ELF-1 (cell line): ENCODE measurements at regions not wholly inside any gene's neighbourhood (a gene's known extent, or its start where the extent isn't known, plus 50 kb on each side); places are given as distances from the start of the nearest gene placed in this dataset.
"Not testable (repeated sequence)": the region's sequence is repeated elsewhere in the genome, so short reads cannot be mapped to it uniquely, and the experiment has no call there.

Source experiments
- DNase-seq: peaks from one replicate; pipeline ENCODE4 v3.0.0-alpha.2; 2016; ENCODE audit warnings: low read depth, low spot score

- not testable (repeated sequence) for DNase-seq
Measured at GRCh38 chr10:50688183-50688582, 51.6 kb upstream of the ASAH2B start.

GRCh38 chr10:50684365-50684764 is 55.4 kb upstream of the ASAH2B start:
- not testable (repeated sequence) for DNase-seq

GRCh38 chr10:50683198-50683751 is 56.5 kb upstream of the ASAH2B start:
- not testable (repeated sequence) for DNase-seq

GRCh38 chr10:50680606-50681005 is 56.9 kb upstream of the SGMS1 start:
- DNase-seq: not testable (repeated sequence)

- DNase-seq: no peak
Measured at GRCh38 chr10:50679149-50679548, 55.4 kb upstream of the SGMS1 start.

- not testable (repeated sequence) for DNase-seq
Measured at GRCh38 chr10:50675555-50675954, 51.8 kb upstream of the SGMS1 start.

- DNase-seq: peak; percentile 62
Measured at GRCh38 chr10:50674469-50675254, 50.9 kb upstream of the SGMS1 start.
